ENCODE measurements at regions not wholly inside any gene's neighbourhood (a gene's known extent, or its start where the extent isn't known, plus 50 kb on each side); places are given as distances from the start of the nearest gene placed in this dataset.

DNA sequence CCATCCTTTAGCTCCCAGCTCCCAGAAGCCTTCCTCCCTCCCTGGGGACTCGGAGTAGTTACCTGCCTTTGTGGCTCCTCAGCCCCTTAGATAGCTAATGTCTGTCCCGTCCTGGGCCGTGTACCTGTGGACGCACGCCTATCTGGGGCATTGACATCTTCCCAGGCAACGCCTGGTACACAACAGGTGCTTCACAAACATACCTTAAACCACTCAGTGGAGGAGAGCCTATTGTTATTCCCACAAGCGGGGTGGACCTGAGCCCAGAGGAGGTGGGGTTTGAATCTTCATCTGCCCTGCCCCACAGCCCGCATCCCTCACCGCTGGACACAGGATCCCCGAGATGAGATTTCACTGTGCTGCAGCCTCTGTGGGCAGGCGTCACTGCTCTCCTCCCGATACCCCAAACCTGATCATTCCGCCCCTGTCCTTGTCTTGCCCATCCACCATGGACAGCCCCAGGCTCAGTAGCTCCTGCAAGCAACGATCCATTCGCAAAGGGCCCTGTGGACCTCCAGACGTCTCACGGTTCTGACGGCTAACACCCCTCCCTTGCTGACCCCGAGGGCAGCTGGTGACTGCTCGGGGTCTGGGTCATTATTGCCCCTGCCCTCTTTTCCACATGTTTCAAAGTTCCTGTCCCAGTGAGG is 73.8 kb upstream of the SHISAL1 start:
- no peak for DNase-seq

GRCh38 chr22:44385781-44386180 is 73.0 kb upstream of the SHISAL1 start:
- no peak for DNase-seq

- DNase-seq, result no peak
Measured at GRCh38 chr22:44385296-44385610, 72.5 kb upstream of the SHISAL1 start.

DNA sequence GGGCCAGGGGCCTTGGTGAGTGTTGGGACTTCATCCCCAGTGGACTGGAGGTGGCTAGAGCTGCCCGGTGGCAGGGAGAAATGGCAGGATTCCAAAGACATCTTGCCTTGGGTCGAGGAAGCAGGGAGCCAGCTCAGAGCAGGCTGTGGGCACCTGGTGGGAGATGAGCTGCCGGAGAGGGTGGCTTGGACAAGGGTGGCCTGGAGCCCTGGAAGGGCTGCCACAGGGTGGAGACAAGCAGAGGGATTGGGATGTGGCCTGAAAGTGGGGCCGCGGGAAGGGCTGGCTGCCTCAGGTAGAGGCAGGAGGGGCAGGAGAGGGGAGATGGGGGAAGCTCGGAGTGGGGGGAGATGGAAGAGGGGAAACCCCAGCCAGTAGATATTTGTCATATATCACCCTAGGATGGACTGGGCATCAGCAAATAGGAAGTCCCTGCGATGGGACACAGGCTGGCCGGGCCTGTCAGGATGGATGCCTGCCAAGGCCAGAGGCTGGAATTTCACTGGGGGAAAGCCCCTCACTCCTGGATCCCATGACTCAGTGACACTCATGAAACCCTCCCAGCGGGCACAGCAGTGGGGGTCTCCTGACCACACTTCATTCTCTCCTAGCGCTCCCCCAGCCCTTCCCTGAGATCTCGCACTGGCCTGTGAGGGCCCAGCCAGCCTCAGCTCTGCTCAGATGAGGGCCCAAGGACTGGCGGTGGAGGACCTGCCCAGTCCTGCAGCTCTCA is 72.0 kb upstream of the SHISAL1 start:
- no peak for DNase-seq

DNA sequence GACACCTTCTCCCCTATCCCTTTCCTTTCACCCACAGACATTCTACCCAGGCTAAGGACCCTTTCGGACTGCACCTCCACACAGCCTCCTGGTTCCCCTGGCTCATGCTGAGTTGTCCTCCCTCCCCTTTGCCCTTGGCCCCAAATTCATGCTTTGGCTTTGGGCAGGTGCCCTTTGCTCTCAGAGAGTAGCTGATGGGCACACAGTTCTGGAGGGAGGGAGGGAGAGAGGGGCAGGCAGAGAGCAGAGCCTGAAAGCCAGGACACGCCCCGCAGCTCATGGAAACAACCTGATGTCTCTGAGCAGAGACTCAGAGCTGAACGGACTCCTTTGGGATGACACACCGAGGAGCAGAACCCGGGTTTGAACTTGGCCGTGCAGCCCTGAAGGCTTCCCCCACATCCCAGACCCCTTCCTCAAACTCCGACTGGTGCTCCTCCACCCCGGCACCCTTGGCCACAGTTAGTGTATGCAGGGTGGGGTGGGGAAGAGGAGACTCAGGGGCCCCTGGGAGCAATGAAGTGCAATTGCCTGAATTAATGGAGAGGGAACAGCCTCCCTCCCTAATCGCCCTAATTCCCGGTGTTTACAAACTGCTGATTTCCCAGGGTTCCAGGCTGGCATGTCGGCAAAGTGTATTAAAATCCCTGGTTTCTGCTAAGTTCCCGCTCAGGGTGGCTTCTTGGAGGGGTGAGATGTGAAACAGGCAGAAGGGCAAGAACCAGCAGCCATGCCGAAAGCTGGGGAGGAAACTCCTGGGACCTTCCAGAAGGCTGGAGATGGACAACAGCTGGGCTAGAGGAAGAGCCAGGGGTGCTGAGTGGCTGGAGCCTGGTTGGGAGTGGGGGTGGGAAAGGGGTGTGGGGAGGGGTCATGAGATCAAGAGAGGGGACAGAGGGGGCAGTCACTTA is 71.2 kb upstream of the SHISAL1 start:
- no peak for DNase-seq

DNA sequence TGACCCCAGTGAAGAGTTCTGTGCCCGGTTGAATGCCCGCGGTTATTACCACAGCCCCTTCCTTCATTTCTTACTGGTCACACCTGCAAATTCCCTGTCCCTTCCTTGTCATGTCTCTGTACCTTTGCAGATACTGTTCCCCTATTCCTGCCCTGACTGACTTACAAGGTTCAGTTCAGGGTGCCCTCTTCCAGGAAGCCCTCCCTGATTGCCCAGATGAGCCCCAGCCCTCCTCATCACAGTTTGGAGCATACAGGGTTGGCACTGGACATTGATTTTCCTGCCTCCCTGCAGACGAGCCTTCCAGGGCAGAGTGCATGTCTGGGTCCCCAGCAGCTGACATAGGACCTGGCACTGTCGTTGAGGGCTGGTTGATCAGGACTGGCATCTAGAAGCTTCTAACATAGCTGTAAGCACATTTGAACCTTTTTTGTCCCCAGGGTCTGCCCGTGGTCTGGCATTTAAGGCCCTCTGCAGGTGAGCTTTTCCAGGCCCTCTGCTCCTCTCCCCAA is 70.4 kb upstream of the SHISAL1 start:
- DNase-seq, result no peak

- no peak for DNase-seq
Measured at GRCh38 chr22:44382116-44383038, 69.6 kb upstream of the SHISAL1 start.

GRCh38 chr22:44381761-44382115 is 69.0 kb upstream of the SHISAL1 start:
- DNase-seq, result no peak

- no peak for DNase-seq
Measured at GRCh38 chr22:44380756-44381486, 68.2 kb upstream of the SHISAL1 start.

DNA sequence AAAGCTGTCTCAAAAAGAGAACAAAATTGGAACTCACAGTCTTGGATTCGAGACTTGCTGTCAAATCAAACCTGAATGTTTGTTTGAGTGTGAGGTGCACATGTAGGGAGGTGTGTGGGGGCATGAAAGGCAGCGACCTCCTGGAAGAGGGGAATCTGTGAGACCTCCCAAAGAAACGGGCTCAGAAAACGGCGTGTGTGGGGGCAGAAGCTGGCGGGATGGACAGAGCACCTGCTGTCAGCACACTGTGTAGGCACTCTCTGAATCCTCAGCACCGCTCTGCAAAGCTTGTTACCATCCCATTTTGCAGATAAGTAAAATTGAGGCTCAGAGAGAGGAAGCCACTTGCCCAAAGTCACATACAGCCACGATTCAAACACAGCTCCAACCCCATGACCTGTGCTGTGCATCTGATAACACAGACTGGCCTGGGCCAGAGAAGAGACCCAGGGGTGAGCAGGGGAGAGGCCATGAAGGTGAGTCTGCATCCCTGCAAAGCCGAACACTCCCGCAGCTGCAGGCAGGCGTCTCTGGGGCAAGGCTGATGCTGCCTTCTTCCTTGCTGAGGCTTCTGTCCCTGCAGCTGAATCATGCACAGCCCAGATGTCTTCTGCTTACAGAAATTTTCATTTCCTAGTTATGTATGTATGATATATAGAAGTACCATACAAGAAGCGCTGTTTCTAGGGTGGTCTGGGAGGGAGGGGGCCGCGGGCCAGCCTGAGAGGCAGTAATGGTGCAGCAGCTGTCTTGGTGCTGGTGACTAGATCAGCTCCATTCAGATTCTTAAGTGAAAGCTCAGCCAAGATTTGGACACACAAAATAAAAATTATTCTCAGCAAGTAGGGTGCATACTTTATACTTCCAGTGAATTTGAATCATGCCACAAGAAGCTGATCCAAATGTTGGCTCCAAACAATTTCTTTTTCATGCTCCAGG is 67.3 kb upstream of the SHISAL1 start:
- DNase-seq, result no peak

- DNase-seq, result no peak
Measured at GRCh38 chr22:44378380-44378779, 65.6 kb upstream of the SHISAL1 start.

DNA sequence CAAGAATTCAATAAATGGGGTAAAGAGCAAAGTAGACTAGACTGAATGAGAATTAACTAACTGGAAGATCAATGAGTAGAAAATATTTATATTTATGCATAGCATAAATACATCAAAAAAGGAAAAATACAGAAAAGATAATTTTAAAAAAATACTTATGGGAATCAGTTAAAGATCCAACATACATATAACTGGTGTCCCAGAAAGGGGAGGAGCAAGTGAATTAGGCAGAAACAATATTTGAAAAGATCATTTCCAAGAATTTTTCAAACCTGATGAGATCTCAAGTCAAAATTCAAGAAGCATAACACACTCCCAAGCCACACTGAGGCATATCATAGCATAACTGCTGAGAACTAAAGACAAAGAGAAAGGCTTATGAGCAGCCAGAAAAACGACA is 62.7 kb upstream of the SHISAL1 start:
- no peak for DNase-seq

- no peak for DNase-seq
Measured at GRCh38 chr22:44373234-44373633, 60.5 kb upstream of the SHISAL1 start.

DNA sequence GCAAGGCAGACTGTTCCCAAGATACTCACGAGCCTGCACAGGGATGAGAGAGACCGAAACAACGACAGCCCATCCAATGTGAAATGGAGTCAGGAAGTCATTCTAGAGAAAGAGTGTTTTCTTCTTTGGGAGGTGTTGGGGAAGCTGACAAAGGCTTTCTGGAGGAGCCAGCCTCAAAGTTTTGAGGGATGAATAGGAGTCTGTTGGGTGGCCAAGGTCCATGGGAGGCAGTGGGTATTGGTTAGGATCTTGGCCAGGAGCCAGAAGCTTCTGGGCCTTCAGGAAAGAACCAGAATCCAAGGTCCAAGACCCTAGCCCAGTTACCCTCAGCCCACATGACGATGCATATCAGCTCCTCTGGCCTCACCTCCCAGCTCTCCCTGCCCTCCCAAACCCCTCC is 59.9 kb upstream of the SHISAL1 start:
- no peak for DNase-seq

- no peak for DNase-seq
Measured at GRCh38 chr22:44371741-44372525, 59.2 kb upstream of the SHISAL1 start.

DNA sequence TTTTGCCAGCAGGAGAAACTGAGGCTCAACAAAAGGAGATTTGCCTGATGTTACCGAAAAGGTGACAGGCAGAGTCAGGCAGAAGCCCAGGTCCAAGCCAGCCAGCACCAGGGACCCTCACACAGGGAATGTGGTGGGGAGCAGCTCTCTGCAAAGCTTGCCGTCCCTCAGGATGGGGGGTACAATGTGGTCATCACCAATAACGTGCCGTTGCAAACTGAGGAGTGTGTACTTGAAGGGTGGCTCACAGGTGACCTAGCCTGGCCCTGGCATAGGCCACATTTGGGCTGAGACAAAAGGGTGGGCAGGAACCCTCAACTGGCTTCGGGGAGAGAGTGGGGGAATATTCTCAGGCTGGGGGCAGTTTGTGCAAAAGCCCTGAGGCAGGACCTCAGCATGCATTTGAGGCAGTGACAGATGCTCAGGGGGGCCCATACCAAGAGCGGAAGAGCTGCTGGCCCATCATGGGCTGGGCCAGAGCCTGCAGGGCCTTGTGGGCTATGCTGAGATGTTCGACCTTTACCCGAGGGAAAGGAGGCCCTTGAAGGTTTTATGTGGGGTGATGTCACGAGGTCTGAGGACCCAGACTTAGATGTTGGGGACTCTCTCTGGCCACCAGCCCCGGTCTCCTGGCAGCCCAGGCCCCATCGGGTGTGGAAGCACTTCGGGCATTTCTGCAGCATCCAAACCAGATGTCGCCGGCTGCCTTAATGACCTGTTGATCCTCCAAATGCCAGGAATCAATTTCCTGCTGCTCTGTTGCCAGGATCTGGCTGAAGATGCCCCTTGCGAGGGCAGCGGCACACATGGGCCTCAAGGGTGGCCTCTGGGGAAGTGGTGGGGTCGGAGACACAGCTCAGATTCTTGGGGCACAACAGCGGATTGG is 57.4 kb upstream of the SHISAL1 start:
- DNase-seq, result no peak

GRCh38 chr22:44369293-44369661 is 56.5 kb upstream of the SHISAL1 start:
- DNase-seq, result no peak

DNA sequence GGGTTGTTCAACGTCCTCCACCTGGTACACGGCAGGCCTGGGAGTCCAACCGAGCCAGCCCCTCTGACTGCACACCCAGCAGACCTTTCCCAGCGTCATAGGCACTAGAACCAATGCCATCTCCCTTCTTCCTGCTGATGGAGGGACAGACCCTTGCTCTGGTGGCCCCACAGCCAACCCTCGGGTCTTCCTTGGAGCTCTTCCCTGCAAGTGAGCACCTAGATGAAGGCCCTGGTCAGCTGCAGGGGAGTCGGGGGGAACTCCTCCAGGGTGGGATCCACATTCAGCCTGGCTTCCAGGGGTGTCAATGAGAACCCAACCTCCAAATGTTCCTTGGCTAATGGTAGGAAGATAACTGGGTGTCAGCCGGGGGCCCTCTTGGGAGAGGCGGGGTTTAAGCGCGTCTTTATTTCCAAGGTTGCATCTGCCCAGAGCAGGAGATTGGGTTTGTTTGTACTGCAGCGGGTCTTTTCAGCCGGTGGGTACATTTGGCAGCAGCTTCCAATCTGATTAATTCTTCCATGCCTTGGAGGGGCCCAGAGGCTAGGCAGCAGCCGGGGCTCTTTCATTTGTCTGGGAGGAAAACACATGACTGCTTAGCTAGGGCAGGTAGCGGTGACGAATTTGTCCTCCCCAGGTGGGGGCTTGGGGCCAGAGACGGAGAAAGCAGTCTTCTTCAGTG is 56.0 kb upstream of the SHISAL1 start:
- no peak for DNase-seq

All from NCI-H1105 (cell line).